ENCODE measurements at regions not wholly inside any gene's neighbourhood (a gene's known extent, or its start where the extent isn't known, plus 50 kb on each side); places are given as distances from the start of the nearest gene placed in this dataset.

GRCh38 chr1:36588972-36589371, 106.3 kb upstream of the CSF3R start (continued):
- TF ChIP-seq NFE2L2 (conservative IDR thresholded peaks at IDR 0.05; ENCODE audit: low read length): no peak
- no peak for TF ChIP-seq JUNB (IDR thresholded peaks at IDR 0.05)

GRCh38 chr1:36585569-36586548, 103.1 kb upstream of the CSF3R start:
- H3K9me3 ChIP-seq: no peaks in the 10 kb centered on the region
- POLR2A ChIA-PET: no interaction called here
- TF ChIP-seq E2F6 (IDR thresholded peaks at IDR 0.05; ENCODE audit: borderline replicate concordance, low read depth) (no peak), RFX5 (IDR thresholded peaks at IDR 0.05) (no peak), CHD2 (IDR thresholded peaks at IDR 0.05; ENCODE audit: low read length, partially characterized antibody) (no peak), ELK1 (IDR thresholded peaks at IDR 0.05; ENCODE audit: low read depth, low read length) (no peak)
- H3K4me1 ChIP-seq: no peaks in the 10 kb centered on the region
- H3K4me3 ChIP-seq: no peak overlapping the region
- H3K27ac ChIP-seq: no peak overlapping the region
- ATAC-seq: no peak; a peak in 1 of 6 replicates
- CTCF ChIA-PET: interaction anchor here (11.4 kb wide), 1 partner anchor 10 kb away, joined by 60 read pairs; no protein-coding TSS in a partner anchor
- no peak for DNase-seq (ENCODE audit: low read depth in 1 of 2, low spot score in 1 of 2)
- H3K4me2 ChIP-seq: no peak overlapping the region
- no peak for FAIRE-seq
- WGBS (ENCODE audit: missing lambda C conversion rate): 46% methylated on average over 19 of the region's 24 CpGs

- ATAC-seq (no peak; a peak in 1 of 6 replicates), DNase-seq (ENCODE audit: low read depth in 1 of 2, low spot score in 1 of 2) (no peak), FAIRE-seq (no peak)
- Histone ChIP-seq H3K4me3 (no peak overlapping the region), H3K4me1 (no peaks in the 10 kb centered on the region), H3K27ac (no peak overlapping the region), H3K9me3 (no peaks in the 10 kb centered on the region), H3K4me2 (no peak overlapping the region)
- WGBS (ENCODE audit: missing lambda C conversion rate): 25% methylated on average over 6 of the region's 6 CpGs
- TF ChIP-seq HES2 (IDR thresholded peaks at IDR 0.05): no peak
- TF ChIP-seq ZFP36 (IDR thresholded peaks at IDR 0.05; ENCODE audit: borderline replicate concordance, partially characterized antibody): no peak
- no peak for TF ChIP-seq CHD4 (IDR thresholded peaks at IDR 0.05; ENCODE audit: borderline replicate concordance)
- no peak for TF ChIP-seq HOXB5 (CRISPR knock-in tag; IDR thresholded peaks at IDR 0.05)
- TF ChIP-seq CHD2 (IDR thresholded peaks at IDR 0.05; ENCODE audit: low read length, partially characterized antibody): no peak
- no peak for TF ChIP-seq E2F6 (IDR thresholded peaks at IDR 0.05; ENCODE audit: borderline replicate concordance, low read depth)
- ChIA-PET CTCF (interaction anchor here (0.9 to 11.4 kb wide), 2 partner anchors 10 to 69 kb away, joined by 3 to 60 read pairs; no protein-coding TSS in a partner anchor), POLR2A (no interaction called here)
These were observed 102.3 kb upstream of the CSF3R start for GRCh38 chr1:36584874-36585453.

- Histone ChIP-seq H3K9me3 (no peaks in the 10 kb centered on the region), H3K4me1 (no peaks in the 10 kb centered on the region), H3K4me2 (no peak overlapping the region), H3K27ac (no peak overlapping the region), H3K4me3 (no peak overlapping the region)
- WGBS (ENCODE audit: missing lambda C conversion rate): 70% methylated on average over 20 of the region's 21 CpGs
- ATAC-seq (no peak), DNase-seq (ENCODE audit: low read depth in 1 of 2, low spot score in 1 of 2) (no peak), FAIRE-seq (no peak)
- ChIA-PET CTCF (interaction anchor here (0.9 to 11.4 kb wide), 2 partner anchors 9 to 68 kb away, joined by 3 to 60 read pairs; no protein-coding TSS in a partner anchor), POLR2A (no interaction called here)
- TF ChIP-seq CBX2 (IDR thresholded peaks at IDR 0.05; ENCODE audit: borderline replicate concordance, low read depth): no peak
- TF ChIP-seq HOXA7 (CRISPR knock-in tag; IDR thresholded peaks at IDR 0.05): no peak
- no peak for TF ChIP-seq RFX5 (IDR thresholded peaks at IDR 0.05)
- TF ChIP-seq REST (IDR thresholded peaks at IDR 0.05): no peak
- TF ChIP-seq SREBF2 (IDR thresholded peaks at IDR 0.05): no peak
- no peak for TF ChIP-seq RCOR1 (IDR thresholded peaks at IDR 0.05; ENCODE audit: low read depth, low read length)
- TF ChIP-seq CBX8 (IDR thresholded peaks at IDR 0.05): no peak
- TF ChIP-seq E2F6 (IDR thresholded peaks at IDR 0.05; ENCODE audit: borderline replicate concordance, low read depth): no peak
- no peak for TF ChIP-seq NFE2L2 (conservative IDR thresholded peaks at IDR 0.05; ENCODE audit: low read length)
- no peak for TF ChIP-seq BCL3 (IDR thresholded peaks at IDR 0.05)
These were observed 101.5 kb upstream of the CSF3R start for GRCh38 chr1:36583980-36584782.

Data from A549 (cell line).